ENCODE measurements at regions not wholly inside any gene's neighbourhood (a gene's known extent, or its start where the extent isn't known, plus 50 kb on each side); places are given as distances from the start of the nearest gene placed in this dataset.
"Not testable (repeated sequence)": the region's sequence is repeated elsewhere in the genome, so short reads cannot be mapped to it uniquely, and the experiment has no call there.

GRCh38 chr10:89985446-89985845, 284.1 kb downstream of the KIF20B start:
- Histone ChIP-seq H3K27me3 (ENCODE audit: control insufficient read depth in 5 of 5, insufficient read depth in 4 of 5, low read length in 5 of 5) (no peaks in the 10 kb centered on the region), H3K4me1 (ENCODE audit: control insufficient read depth in 5 of 5, insufficient read depth in 5 of 5, low read length in 5 of 5) (peaks cover 0 to 12% (median 0%) of the 10 kb centered on the region in 5 donors), H3K9ac (ENCODE audit: low read length in 5 of 5) (no peak overlapping the region), H3K4me3 (ENCODE audit: low read depth in 1 of 5, low read length in 5 of 5) (no peak overlapping the region), H3K9me3 (ENCODE audit: control insufficient read depth in 5 of 5, low read length in 5 of 5) (no peaks in the 10 kb centered on the region), H3K27ac (ENCODE audit: low read depth, low read length) (no peak overlapping the region), H3K36me3 (ENCODE audit: control insufficient read depth in 5 of 5, insufficient read depth in 5 of 5, low read length in 5 of 5) (no peaks in the 10 kb centered on the region)

- H3K27me3 ChIP-seq (ENCODE audit: control insufficient read depth in 5 of 5, insufficient read depth in 4 of 5, low read length in 5 of 5); H3K4me3 ChIP-seq (ENCODE audit: low read depth in 1 of 5, low read length in 5 of 5); H3K9me3 ChIP-seq (ENCODE audit: control insufficient read depth in 5 of 5, low read length in 5 of 5); H3K4me1 ChIP-seq (ENCODE audit: control insufficient read depth in 5 of 5, insufficient read depth in 5 of 5, low read length in 5 of 5); H3K9ac ChIP-seq (ENCODE audit: low read length in 5 of 5); H3K36me3 ChIP-seq (ENCODE audit: control insufficient read depth in 5 of 5, insufficient read depth in 5 of 5, low read length in 5 of 5); H3K27ac ChIP-seq (ENCODE audit: low read depth, low read length): not testable (repeated sequence)
Observed at GRCh38 chr10:89988361-89988760, 287.0 kb downstream of the KIF20B start.

GRCh38 chr10:89992575-89992974, 291.2 kb downstream of the KIF20B start:
- H3K4me3 ChIP-seq (ENCODE audit: low read depth in 1 of 5, low read length in 5 of 5) = no peak overlapping the region
- no peak overlapping the region for H3K27ac ChIP-seq (ENCODE audit: low read depth, low read length)
- no peaks in the 10 kb centered on the region for H3K36me3 ChIP-seq (ENCODE audit: control insufficient read depth in 5 of 5, insufficient read depth in 5 of 5, low read length in 5 of 5)
- H3K9me3 ChIP-seq (ENCODE audit: control insufficient read depth in 5 of 5, low read length in 5 of 5) = peaks cover 0 to 11% (median 3%) of the 10 kb centered on the region in 5 donors
- H3K27me3 ChIP-seq (ENCODE audit: control insufficient read depth in 5 of 5, insufficient read depth in 4 of 5, low read length in 5 of 5) = no peaks in the 10 kb centered on the region
- no peak overlapping the region for H3K9ac ChIP-seq (ENCODE audit: low read length in 5 of 5)
- H3K4me1 ChIP-seq (ENCODE audit: control insufficient read depth in 5 of 5, insufficient read depth in 5 of 5, low read length in 5 of 5) = no peaks in the 10 kb centered on the region

GRCh38 chr10:90007226-90007625, 305.8 kb downstream of the KIF20B start:
- no peaks in the 10 kb centered on the region for H3K27me3 ChIP-seq (ENCODE audit: control insufficient read depth in 5 of 5, insufficient read depth in 4 of 5, low read length in 5 of 5)
- no peak overlapping the region for H3K9ac ChIP-seq (ENCODE audit: low read length in 5 of 5)
- no peaks in the 10 kb centered on the region for H3K36me3 ChIP-seq (ENCODE audit: control insufficient read depth in 5 of 5, insufficient read depth in 5 of 5, low read length in 5 of 5)
- H3K4me1 ChIP-seq (ENCODE audit: control insufficient read depth in 5 of 5, insufficient read depth in 5 of 5, low read length in 5 of 5) = no peaks in the 10 kb centered on the region
- H3K4me3 ChIP-seq (ENCODE audit: low read depth in 1 of 5, low read length in 5 of 5) = no peak overlapping the region
- H3K9me3 ChIP-seq (ENCODE audit: control insufficient read depth in 5 of 5, low read length in 5 of 5) = peaks cover 0 to 4% (median 0%) of the 10 kb centered on the region in 5 donors
- no peak overlapping the region for H3K27ac ChIP-seq (ENCODE audit: low read depth, low read length)

GRCh38 chr10:90011281-90011680, 309.9 kb downstream of the KIF20B start:
- H3K27ac ChIP-seq (ENCODE audit: low read depth, low read length); H3K36me3 ChIP-seq (ENCODE audit: control insufficient read depth in 5 of 5, insufficient read depth in 5 of 5, low read length in 5 of 5); H3K4me3 ChIP-seq (ENCODE audit: low read depth in 1 of 5, low read length in 5 of 5); H3K9me3 ChIP-seq (ENCODE audit: control insufficient read depth in 5 of 5, low read length in 5 of 5); H3K9ac ChIP-seq (ENCODE audit: low read length in 5 of 5); H3K4me1 ChIP-seq (ENCODE audit: control insufficient read depth in 5 of 5, insufficient read depth in 5 of 5, low read length in 5 of 5); H3K27me3 ChIP-seq (ENCODE audit: control insufficient read depth in 5 of 5, insufficient read depth in 4 of 5, low read length in 5 of 5): not testable (repeated sequence)

- no peak overlapping the region for H3K4me3 ChIP-seq (ENCODE audit: low read depth in 1 of 5, low read length in 5 of 5)
- no peaks in the 10 kb centered on the region for H3K27me3 ChIP-seq (ENCODE audit: control insufficient read depth in 5 of 5, insufficient read depth in 4 of 5, low read length in 5 of 5)
- no peak overlapping the region for H3K9ac ChIP-seq (ENCODE audit: low read length in 5 of 5)
- H3K4me1 ChIP-seq (ENCODE audit: control insufficient read depth in 5 of 5, insufficient read depth in 5 of 5, low read length in 5 of 5) = no peaks in the 10 kb centered on the region
- H3K36me3 ChIP-seq (ENCODE audit: control insufficient read depth in 5 of 5, insufficient read depth in 5 of 5, low read length in 5 of 5) = no peaks in the 10 kb centered on the region
- H3K27ac ChIP-seq (ENCODE audit: low read depth, low read length) = no peak overlapping the region
- no peaks in the 10 kb centered on the region for H3K9me3 ChIP-seq (ENCODE audit: control insufficient read depth in 5 of 5, low read length in 5 of 5)
Observed at GRCh38 chr10:90018819-90019218, 317.4 kb downstream of the KIF20B start.

GRCh38 chr10:90020506-90020905, 319.1 kb downstream of the KIF20B start:
- Histone ChIP-seq H3K4me3 (ENCODE audit: low read depth in 1 of 5, low read length in 5 of 5) (no peak overlapping the region), H3K27ac (ENCODE audit: low read depth, low read length) (no peak overlapping the region), H3K36me3 (ENCODE audit: control insufficient read depth in 5 of 5, insufficient read depth in 5 of 5, low read length in 5 of 5) (no peaks in the 10 kb centered on the region), H3K4me1 (ENCODE audit: control insufficient read depth in 5 of 5, insufficient read depth in 5 of 5, low read length in 5 of 5) (no peaks in the 10 kb centered on the region), H3K9me3 (ENCODE audit: control insufficient read depth in 5 of 5, low read length in 5 of 5) (no peaks in the 10 kb centered on the region), H3K9ac (ENCODE audit: low read length in 5 of 5) (no peak overlapping the region), H3K27me3 (ENCODE audit: control insufficient read depth in 5 of 5, insufficient read depth in 4 of 5, low read length in 5 of 5) (no peaks in the 10 kb centered on the region)

- Histone ChIP-seq H3K9ac (ENCODE audit: low read length in 5 of 5) (no peak overlapping the region), H3K36me3 (ENCODE audit: control insufficient read depth in 5 of 5, insufficient read depth in 5 of 5, low read length in 5 of 5) (no peaks in the 10 kb centered on the region), H3K27me3 (ENCODE audit: control insufficient read depth in 5 of 5, insufficient read depth in 4 of 5, low read length in 5 of 5) (no peaks in the 10 kb centered on the region), H3K27ac (ENCODE audit: low read depth, low read length) (no peak overlapping the region), H3K4me3 (ENCODE audit: low read depth in 1 of 5, low read length in 5 of 5) (no peak overlapping the region), H3K4me1 (ENCODE audit: control insufficient read depth in 5 of 5, insufficient read depth in 5 of 5, low read length in 5 of 5) (no peaks in the 10 kb centered on the region), H3K9me3 (ENCODE audit: control insufficient read depth in 5 of 5, low read length in 5 of 5) (no peaks in the 10 kb centered on the region)
Observed at GRCh38 chr10:90023950-90024349, 322.6 kb downstream of the KIF20B start.

- H3K9ac ChIP-seq (ENCODE audit: low read length in 5 of 5) = no peak overlapping the region
- H3K4me3 ChIP-seq (ENCODE audit: low read depth in 1 of 5, low read length in 5 of 5) = no peak overlapping the region
- H3K36me3 ChIP-seq (ENCODE audit: control insufficient read depth in 5 of 5, insufficient read depth in 5 of 5, low read length in 5 of 5) = no peaks in the 10 kb centered on the region
- no peak overlapping the region for H3K27ac ChIP-seq (ENCODE audit: low read depth, low read length)
- H3K9me3 ChIP-seq (ENCODE audit: control insufficient read depth in 5 of 5, low read length in 5 of 5) = peaks cover 0 to 9% (median 3%) of the 10 kb centered on the region in 5 donors
- no peaks in the 10 kb centered on the region for H3K4me1 ChIP-seq (ENCODE audit: control insufficient read depth in 5 of 5, insufficient read depth in 5 of 5, low read length in 5 of 5)
- H3K27me3 ChIP-seq (ENCODE audit: control insufficient read depth in 5 of 5, insufficient read depth in 4 of 5, low read length in 5 of 5) = no peaks in the 10 kb centered on the region
Observed at GRCh38 chr10:90028312-90028711, 326.9 kb downstream of the KIF20B start.

GRCh38 chr10:90031776-90032175, 330.4 kb downstream of the KIF20B start:
- no peak overlapping the region for H3K4me3 ChIP-seq (ENCODE audit: low read depth in 1 of 5, low read length in 5 of 5)

GRCh38 chr10:90032519-90032918, 331.1 kb downstream of the KIF20B start:
- Histone ChIP-seq H3K9ac (ENCODE audit: low read length in 5 of 5) (no peak overlapping the region), H3K4me3 (ENCODE audit: low read depth in 1 of 5, low read length in 5 of 5) (no peak overlapping the region), H3K9me3 (ENCODE audit: control insufficient read depth in 5 of 5, low read length in 5 of 5) (peaks cover 0 to 9% (median 3%) of the 10 kb centered on the region in 5 donors), H3K27me3 (ENCODE audit: control insufficient read depth in 5 of 5, insufficient read depth in 4 of 5, low read length in 5 of 5) (no peaks in the 10 kb centered on the region), H3K36me3 (ENCODE audit: control insufficient read depth in 5 of 5, insufficient read depth in 5 of 5, low read length in 5 of 5) (no peaks in the 10 kb centered on the region), H3K4me1 (ENCODE audit: control insufficient read depth in 5 of 5, insufficient read depth in 5 of 5, low read length in 5 of 5) (no peaks in the 10 kb centered on the region), H3K27ac (ENCODE audit: low read depth, low read length) (no peak overlapping the region)

More at GRCh38 chr10:90031776-90032175, 330.4 kb downstream of the KIF20B start:
- H3K27ac ChIP-seq (ENCODE audit: low read depth, low read length) = no peak overlapping the region
- no peaks in the 10 kb centered on the region for H3K36me3 ChIP-seq (ENCODE audit: control insufficient read depth in 5 of 5, insufficient read depth in 5 of 5, low read length in 5 of 5)
- no peak overlapping the region for H3K9ac ChIP-seq (ENCODE audit: low read length in 5 of 5)
- no peaks in the 10 kb centered on the region for H3K4me1 ChIP-seq (ENCODE audit: control insufficient read depth in 5 of 5, insufficient read depth in 5 of 5, low read length in 5 of 5)
- H3K27me3 ChIP-seq (ENCODE audit: control insufficient read depth in 5 of 5, insufficient read depth in 4 of 5, low read length in 5 of 5) = no peaks in the 10 kb centered on the region
- peaks cover 0 to 9% (median 3%) of the 10 kb centered on the region in 5 donors for H3K9me3 ChIP-seq (ENCODE audit: control insufficient read depth in 5 of 5, low read length in 5 of 5)
